ENCODE measurements at regions not wholly inside any gene's neighbourhood (a gene's known extent, or its start where the extent isn't known, plus 50 kb on each side); places are given as distances from the start of the nearest gene placed in this dataset.

GRCh38 chr6:147033267-147033666 lies 170.9 kb upstream of the STXBP5 start:
- FAIRE-seq = no peak
- DNase-seq (ENCODE audit: insufficient read length) = no peak
- no peak for TF ChIP-seq POLR2A (IDR thresholded peaks at IDR 0.05; ENCODE audit: low read depth, low read length)
- TF ChIP-seq TAF1 (IDR thresholded peaks at IDR 0.05; ENCODE audit: borderline replicate concordance, low read depth, low read length) = no peak
- TF ChIP-seq POLR2AphosphoS5 (IDR thresholded peaks at IDR 0.05; ENCODE audit: low read depth, low read length) = no peak

- DNase-seq (ENCODE audit: insufficient read length) = no peak
Measured at GRCh38 chr6:147035886-147036285, 168.3 kb upstream of the STXBP5 start.

GRCh38 chr6:147037881-147038280 lies 166.3 kb upstream of the STXBP5 start:
- no peak for DNase-seq (ENCODE audit: insufficient read length)
- TF ChIP-seq POLR2A (IDR thresholded peaks at IDR 0.05; ENCODE audit: low read depth, low read length) = no peak
- no peak for FAIRE-seq

More at GRCh38 chr6:147035886-147036285, 168.3 kb upstream of the STXBP5 start:
- no peak for TF ChIP-seq POLR2A (IDR thresholded peaks at IDR 0.05; ENCODE audit: low read depth, low read length)
- FAIRE-seq = no peak

- DNase-seq (ENCODE audit: insufficient read length) = no peak
- no peak for FAIRE-seq
- no peak for TF ChIP-seq POLR2AphosphoS5 (IDR thresholded peaks at IDR 0.05; ENCODE audit: low read depth, low read length)
- no peak for TF ChIP-seq TAF1 (IDR thresholded peaks at IDR 0.05; ENCODE audit: borderline replicate concordance, low read depth, low read length)
- no peak for TF ChIP-seq POLR2A (IDR thresholded peaks at IDR 0.05; ENCODE audit: low read depth, low read length)
Measured at GRCh38 chr6:147040121-147040910, 163.9 kb upstream of the STXBP5 start.

- FAIRE-seq (no peak), DNase-seq (ENCODE audit: insufficient read length) (no peak)
- TF ChIP-seq POLR2AphosphoS5 (IDR thresholded peaks at IDR 0.05; ENCODE audit: low read depth, low read length) = no peak
- TF ChIP-seq TAF1 (IDR thresholded peaks at IDR 0.05; ENCODE audit: borderline replicate concordance, low read depth, low read length) = no peak
- no peak for TF ChIP-seq POLR2A (IDR thresholded peaks at IDR 0.05; ENCODE audit: low read depth, low read length)
Measured at GRCh38 chr6:147042679-147043078, 161.5 kb upstream of the STXBP5 start.

GRCh38 chr6:147043994-147044477 lies 160.2 kb upstream of the STXBP5 start:
- no peak for TF ChIP-seq POLR2A (IDR thresholded peaks at IDR 0.05; ENCODE audit: low read depth, low read length)
- no peak for TF ChIP-seq POLR2AphosphoS5 (IDR thresholded peaks at IDR 0.05; ENCODE audit: low read depth, low read length)
- TF ChIP-seq TAF1 (IDR thresholded peaks at IDR 0.05; ENCODE audit: borderline replicate concordance, low read depth, low read length) = no peak
- FAIRE-seq (no peak), DNase-seq (ENCODE audit: insufficient read length) (no peak)

- TF ChIP-seq POLR2AphosphoS5 (IDR thresholded peaks at IDR 0.05; ENCODE audit: low read depth, low read length) (no peak), TAF1 (IDR thresholded peaks at IDR 0.05; ENCODE audit: borderline replicate concordance, low read depth, low read length) (no peak), POLR2A (IDR thresholded peaks at IDR 0.05; ENCODE audit: low read depth, low read length) (no peak)
- DNase-seq (ENCODE audit: insufficient read length) = no peak
- no peak for FAIRE-seq
Measured at GRCh38 chr6:147046141-147046877, 157.9 kb upstream of the STXBP5 start.

GRCh38 chr6:147048930-147049329 lies 155.3 kb upstream of the STXBP5 start:
- no peak for TF ChIP-seq POLR2A (IDR thresholded peaks at IDR 0.05; ENCODE audit: low read depth, low read length)
- no peak for TF ChIP-seq POLR2AphosphoS5 (IDR thresholded peaks at IDR 0.05; ENCODE audit: low read depth, low read length)
- TF ChIP-seq TAF1 (IDR thresholded peaks at IDR 0.05; ENCODE audit: borderline replicate concordance, low read depth, low read length) = no peak
- DNase-seq (ENCODE audit: insufficient read length) (no peak), FAIRE-seq (no peak)

- DNase-seq (ENCODE audit: insufficient read length) (no peak), FAIRE-seq (no peak)
- TF ChIP-seq POLR2AphosphoS5 (IDR thresholded peaks at IDR 0.05; ENCODE audit: low read depth, low read length) (no peak), TAF1 (IDR thresholded peaks at IDR 0.05; ENCODE audit: borderline replicate concordance, low read depth, low read length) (no peak), POLR2A (IDR thresholded peaks at IDR 0.05; ENCODE audit: low read depth, low read length) (no peak)
Measured at GRCh38 chr6:147053311-147053921, 150.8 kb upstream of the STXBP5 start.

GRCh38 chr6:147054158-147054557 lies 150.1 kb upstream of the STXBP5 start:
- TF ChIP-seq TAF1 (IDR thresholded peaks at IDR 0.05; ENCODE audit: borderline replicate concordance, low read depth, low read length) (no peak), POLR2AphosphoS5 (IDR thresholded peaks at IDR 0.05; ENCODE audit: low read depth, low read length) (no peak), POLR2A (IDR thresholded peaks at IDR 0.05; ENCODE audit: low read depth, low read length) (no peak)
- no peak for FAIRE-seq
- DNase-seq (ENCODE audit: insufficient read length) = no peak

GRCh38 chr6:147054871-147055270 lies 149.3 kb upstream of the STXBP5 start:
- no peak for TF ChIP-seq POLR2AphosphoS5 (IDR thresholded peaks at IDR 0.05; ENCODE audit: low read depth, low read length)
- no peak for TF ChIP-seq POLR2A (IDR thresholded peaks at IDR 0.05; ENCODE audit: low read depth, low read length)
- no peak for TF ChIP-seq TAF1 (IDR thresholded peaks at IDR 0.05; ENCODE audit: borderline replicate concordance, low read depth, low read length)
- DNase-seq (ENCODE audit: insufficient read length) (no peak), FAIRE-seq (no peak)

All from GM12892 (cell line).